HG03039 (cell line): ENCODE measurements at regions not wholly inside any gene's neighbourhood (a gene's known extent, or its start where the extent isn't known, plus 50 kb on each side); places are given as distances from the start of the nearest gene placed in this dataset.

ENCODE experiments used
- ATAC-seq: cut with Tn5 transposase; IDR thresholded peaks from one replicate; pipeline ENCODE4 v1.9.1; 2021; ENCODE audit warnings: mild to moderate bottlenecking, moderate library complexity; ENCODE audit not compliant: unreplicated experiment

- no peak for ATAC-seq
Observed at GRCh38 chr13:22082437-22083100, 411.7 kb downstream of the FGF9 start.

- ATAC-seq, result no peak
Observed at GRCh38 chr13:22085001-22085400, 414.1 kb downstream of the FGF9 start.

GRCh38 chr13:22086597-22087330, 415.9 kb downstream of the FGF9 start:
- no peak for ATAC-seq

- ATAC-seq, result no peak
Observed at GRCh38 chr13:22090106-22090505, 419.2 kb downstream of the FGF9 start.

DNA sequence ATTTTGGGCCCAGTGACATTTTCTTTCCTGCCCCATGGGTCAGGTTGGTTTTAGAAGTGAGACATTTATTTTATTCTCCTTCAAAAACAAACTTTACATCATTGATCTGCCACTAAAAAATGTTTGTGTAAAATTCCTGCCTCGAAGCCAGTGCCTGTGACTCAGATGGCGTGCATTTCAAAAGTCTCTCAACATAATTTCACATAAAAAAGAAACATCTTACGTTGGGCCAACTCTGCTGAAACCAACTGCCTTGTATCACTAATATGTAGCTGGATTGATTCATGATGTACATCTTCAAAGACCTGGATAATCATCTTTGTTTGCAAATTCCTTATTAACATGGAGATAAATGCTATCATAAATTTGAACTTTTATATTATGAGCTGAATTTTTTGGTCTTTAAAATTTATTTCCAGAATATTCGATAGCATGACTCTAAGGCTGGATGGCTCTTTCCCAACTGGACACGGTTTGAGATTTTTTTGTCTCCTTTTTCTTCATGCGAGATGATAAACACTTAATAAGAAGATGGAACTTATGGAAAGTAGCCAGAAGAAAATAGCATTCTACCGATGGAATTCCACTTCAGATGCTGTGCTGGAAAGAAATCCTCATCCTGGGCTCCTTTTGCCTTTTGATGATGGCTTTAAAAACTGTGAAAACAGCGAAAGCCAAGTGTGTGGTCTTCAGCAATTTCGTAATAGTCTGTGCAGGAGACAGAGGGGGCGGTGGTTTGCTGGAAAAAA, 420.5 kb downstream of the FGF9 start:
- ATAC-seq, result no peak

- ATAC-seq, result no peak
Observed at GRCh38 chr13:22091971-22092300, 421.1 kb downstream of the FGF9 start.

DNA sequence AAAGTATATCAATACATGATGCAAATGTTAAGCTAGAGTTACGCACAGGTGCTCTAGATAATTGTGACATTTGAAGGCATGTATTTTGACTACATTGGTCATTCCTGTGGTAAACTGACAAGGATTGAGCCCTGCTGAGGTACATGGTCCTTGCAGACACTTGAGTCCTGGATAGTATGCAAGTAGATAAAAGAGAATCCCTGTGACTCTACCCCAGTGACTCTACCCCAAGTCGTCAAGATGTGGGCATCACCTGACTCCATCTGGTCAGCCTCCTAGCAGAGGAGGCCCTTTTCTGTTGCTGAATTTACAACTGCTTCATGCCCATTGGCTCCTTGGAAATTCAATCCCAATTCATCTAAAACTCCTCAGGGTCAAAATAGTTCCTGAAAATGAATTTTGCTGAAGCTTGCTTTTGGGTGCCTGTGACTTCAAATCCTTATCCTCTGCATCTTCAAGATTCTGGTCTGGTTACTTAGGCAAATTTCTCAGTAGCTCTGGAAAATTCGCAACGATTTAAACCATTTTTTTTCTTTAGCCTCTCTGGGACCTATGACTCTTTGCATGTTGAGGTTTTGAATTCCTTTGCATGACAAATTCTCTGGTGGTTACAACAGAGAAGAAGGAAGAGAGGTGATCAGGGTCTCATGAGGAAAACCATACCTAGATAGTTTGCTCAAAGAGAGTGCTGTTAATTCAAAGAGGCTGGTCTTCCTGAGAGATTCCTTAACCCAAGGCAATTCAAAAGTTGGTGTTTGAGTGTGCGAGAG, 422.1 kb downstream of the FGF9 start:
- ATAC-seq, result no peak

DNA sequence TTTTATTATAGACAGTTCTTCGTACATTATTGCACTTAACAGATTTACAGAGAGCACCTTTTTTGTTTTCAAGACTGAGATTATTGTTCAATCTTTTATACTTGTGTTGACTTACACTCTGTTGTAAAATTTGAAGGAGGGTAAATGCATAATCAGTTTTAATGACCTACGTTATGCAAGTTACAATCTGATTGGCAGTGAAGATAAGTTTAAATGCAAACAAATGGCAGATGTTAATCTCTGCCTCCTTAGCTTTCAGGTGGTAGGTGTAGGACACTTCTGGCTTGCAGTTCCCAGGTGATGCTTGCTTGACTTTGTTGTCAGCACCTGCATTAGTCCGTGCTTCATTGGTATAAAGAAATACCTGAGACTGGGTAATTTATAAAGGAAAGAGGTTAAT, 424.9 kb downstream of the FGF9 start:
- no peak for ATAC-seq

- ATAC-seq, result no peak
Observed at GRCh38 chr13:22099585-22099984, 428.7 kb downstream of the FGF9 start.

DNA sequence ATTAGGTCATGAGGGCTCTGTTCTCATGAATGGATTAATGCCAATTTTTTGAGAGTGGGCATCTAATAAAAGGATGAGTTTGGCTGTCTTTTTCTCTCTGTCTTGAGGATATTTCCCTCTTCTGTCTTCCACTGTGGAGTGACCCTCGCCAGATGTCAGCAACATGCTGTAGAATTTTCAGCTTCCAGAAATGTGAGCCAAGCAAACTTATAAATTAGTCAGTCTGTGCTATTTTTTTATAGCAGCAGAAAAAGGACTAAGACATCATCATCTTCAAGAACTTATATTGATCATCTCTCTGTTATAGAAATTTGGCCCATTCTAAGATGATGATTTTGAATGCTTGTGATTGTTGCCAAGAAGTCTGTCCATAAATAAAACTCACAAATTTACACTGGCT, 431.4 kb downstream of the FGF9 start:
- ATAC-seq, result no peak

DNA sequence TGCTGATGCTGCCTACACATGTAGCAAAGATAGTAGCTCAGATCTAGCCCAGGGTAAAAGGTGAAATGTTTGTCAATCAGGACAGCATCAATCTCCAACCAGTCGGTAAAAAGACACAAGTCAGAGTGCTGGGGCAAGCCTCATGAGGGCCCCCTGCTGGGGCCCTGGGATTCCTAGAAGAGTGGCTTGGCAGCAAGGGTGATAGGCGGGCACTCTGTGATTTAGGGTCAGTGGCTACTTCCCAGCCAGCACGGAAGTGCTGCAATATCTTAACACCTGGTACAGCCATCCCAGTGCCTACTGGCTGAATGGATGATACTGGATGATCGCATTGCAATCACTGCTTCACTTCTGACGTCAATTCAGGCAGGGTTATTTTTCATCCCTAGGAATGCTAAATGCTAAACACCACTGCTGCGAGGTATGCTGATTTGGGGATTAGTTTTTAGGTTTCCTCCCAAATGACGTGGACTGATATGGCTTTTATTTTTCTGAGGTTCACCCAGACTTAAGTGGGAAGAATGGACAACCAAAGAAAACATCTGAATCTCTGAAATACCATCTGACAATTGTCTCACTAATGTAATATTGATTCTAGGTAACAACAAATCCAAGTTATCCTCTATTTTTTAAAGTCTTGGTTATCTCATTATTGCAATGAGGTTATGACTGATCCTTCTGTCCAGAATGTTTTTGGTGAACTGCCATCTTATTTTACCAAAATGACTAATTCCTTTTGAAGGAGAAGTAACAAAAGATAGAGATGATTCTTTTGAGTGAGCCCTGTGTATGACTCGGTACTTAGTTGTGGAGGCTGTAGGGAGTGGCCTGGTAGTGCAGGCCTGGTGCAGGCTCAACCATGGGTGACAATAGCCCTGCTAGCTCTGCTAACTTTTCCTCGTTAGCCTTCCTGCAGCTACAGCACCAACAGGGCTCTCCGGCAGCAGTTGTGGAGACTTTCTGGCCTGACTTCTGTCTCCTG, 432.5 kb downstream of the FGF9 start:
- no peak for ATAC-seq

- no peak for ATAC-seq
Observed at GRCh38 chr13:22106058-22106457, 435.2 kb downstream of the FGF9 start.

DNA sequence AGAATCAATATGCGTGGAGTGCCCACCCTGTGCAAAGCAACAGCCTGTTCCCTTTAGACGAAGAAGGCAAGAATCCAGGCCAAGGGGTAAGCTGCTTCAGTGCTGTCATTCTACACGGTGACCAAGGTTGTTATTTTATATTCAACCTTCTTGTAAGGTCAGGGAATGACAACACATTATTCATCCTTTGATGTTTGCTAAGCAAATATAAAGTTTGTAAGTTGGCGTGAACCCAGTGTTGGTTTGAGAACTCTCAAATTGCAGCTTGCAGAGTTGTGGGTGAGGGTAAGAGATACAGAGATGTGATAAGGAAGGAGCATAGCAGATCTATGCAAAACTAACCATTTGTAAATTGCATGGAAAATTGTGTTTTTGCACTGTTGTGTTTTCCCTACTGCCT, 436.7 kb downstream of the FGF9 start:
- no peak for ATAC-seq

DNA sequence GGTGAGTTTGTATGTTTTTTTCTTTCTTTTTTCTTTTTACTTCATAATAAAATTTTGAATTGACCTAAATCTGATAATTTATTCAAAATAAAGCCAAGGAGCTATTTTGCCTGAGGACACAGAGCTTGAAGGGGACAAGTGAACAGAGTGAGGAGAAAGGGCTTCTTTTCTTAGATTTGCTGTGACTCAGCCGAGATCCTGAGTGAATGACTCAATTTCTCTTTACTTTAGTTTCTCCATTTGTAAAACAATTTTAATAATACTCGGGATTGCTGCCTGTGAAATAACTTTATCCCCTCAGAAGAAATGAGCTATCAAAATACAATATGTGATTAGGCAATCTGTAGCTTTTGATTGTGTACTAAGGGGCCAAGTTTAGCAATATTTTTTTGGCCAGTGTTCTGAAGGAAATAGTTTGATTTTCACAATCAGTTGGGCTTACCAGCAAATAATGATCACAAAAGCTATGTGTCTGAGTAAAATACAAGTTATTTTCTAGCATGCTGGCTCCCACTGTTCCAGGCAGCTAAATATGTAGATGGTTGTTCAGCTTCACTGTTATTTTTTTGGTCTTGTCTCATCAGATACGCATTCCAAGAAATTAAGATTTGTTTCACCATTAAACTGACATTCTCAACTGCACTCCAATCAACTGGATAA, 437.5 kb downstream of the FGF9 start:
- ATAC-seq, result no peak

- ATAC-seq, result no peak
Observed at GRCh38 chr13:22108979-22109378, 438.1 kb downstream of the FGF9 start.

- ATAC-seq, result no peak
Observed at GRCh38 chr13:22110368-22110767, 439.5 kb downstream of the FGF9 start.

DNA sequence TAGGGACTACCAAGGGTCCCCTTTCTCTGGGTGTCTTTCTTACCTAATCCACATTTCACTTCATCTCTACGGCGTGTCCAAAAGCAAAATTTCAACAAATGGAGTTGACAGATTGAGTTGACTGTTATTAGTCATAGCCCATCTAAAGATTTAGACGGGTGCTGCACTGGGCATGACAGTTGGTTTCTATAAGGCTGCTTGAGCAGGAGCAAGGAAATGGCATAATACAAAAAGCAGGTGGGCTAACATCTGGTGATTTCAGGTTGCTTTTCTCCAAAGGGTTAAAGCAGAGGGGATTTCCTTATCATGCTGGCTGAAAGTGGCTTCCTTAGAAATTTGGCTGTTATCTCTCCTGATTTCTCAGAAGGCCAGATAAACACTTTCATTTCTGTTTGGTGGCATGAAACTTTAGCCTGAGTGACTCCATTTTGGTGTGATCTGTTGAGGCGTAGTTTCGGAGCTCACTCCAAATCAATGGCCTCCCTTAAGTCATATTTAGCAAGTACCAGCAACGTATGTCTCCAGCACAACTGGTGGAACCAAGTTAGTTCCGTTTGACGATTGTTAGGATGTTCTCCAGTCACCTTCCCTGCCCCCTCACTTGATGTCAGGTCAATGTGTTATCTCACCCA, 440.4 kb downstream of the FGF9 start:
- ATAC-seq, result no peak

DNA sequence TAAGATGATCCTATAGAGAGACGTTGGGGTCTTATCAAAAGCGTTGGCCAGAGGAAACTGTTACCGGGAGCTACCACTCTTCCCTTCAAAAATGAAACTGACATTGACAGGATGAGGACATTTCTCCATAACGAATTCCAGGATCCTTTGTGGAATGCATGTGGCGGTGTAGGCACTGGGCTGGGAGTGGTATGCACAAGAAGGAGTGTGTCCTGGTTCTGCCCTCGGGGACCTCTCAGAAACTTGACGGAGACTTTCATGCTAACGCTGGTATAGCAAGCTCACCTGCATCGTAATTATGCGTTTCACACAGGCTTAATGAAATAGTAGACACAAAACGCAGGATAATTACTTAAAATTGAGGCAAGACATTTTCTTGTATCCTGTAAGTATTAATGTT, 441.1 kb downstream of the FGF9 start:
- ATAC-seq, result no peak
